Spleen (tissue), 7 donors: ENCODE measurements at regions not wholly inside any gene's neighbourhood (a gene's known extent, or its start where the extent isn't known, plus 50 kb on each side); places are given as distances from the start of the nearest gene placed in this dataset.

Experiments used
- POLR2A ChIP-seq, 3 donors: fragments of 450-650 bp; IDR thresholded peaks; one replicate each; pipeline ENCODE4 v1.5.1; 2017; ENCODE audit warnings: antibody characterized with exemption in 3 of 3, mild to moderate bottlenecking in 1 of 3
- TF ChIP-seq, protein P1 (sequence below), 11 experiments: fragments of 200-600 bp in 7 of 11; fragments of 450-650 bp in 4 of 11; sonication (generic) in 4 of 11; IDR thresholded peaks in 8 of 11; conservative IDR thresholded peaks in 3 of 11; 1 replicate in 7 of 11; 2 replicates in 4 of 11; pipeline versions ENCODE4 v1.4.0 to v1.8.0; 2016 to 2021; ENCODE audit warnings: antibody characterized with exemption in 11 of 11, inconsistent platforms in 4 of 11, mild to moderate bottlenecking in 1 of 11
- donor health status: DM: no; HTN: no; CAD: no; lungs with moderate emphysema.
- donor health status: DM: no; HTN: no; CAD: no.
- donor health status: DM: no; HTN: no; CAD: no.

DNA sequence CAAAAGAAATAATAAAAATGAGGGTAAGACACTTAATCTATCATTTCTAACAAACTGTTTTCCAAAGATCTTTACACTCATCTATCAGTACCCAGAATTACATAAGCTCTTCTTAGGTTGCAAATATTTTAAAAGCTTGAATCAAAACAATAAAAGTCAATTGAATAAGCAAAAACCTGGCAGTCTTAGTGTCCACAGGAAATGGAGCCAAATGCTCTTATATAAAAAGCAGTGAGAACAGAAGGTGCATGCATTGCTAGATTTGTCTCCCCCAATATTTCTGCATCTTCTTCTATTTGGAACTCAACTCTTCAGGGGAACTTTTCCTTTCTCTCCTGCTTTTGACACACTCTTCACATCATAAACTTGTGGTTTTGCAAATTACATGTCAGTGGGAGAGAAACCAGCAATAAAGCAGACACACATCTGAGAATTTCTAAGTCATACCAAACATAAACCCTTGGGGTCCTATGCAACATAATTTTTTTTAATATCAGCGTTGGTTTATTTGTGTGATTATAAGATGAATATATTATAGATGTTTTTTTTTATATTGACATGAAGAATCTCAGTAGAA, 343.9 kb upstream of the ACVR2A start:
- TF ChIP-seq POLR2A (IDR thresholded peaks at IDR 0.05) = no peak
- TF ChIP-seq, protein P1, sequence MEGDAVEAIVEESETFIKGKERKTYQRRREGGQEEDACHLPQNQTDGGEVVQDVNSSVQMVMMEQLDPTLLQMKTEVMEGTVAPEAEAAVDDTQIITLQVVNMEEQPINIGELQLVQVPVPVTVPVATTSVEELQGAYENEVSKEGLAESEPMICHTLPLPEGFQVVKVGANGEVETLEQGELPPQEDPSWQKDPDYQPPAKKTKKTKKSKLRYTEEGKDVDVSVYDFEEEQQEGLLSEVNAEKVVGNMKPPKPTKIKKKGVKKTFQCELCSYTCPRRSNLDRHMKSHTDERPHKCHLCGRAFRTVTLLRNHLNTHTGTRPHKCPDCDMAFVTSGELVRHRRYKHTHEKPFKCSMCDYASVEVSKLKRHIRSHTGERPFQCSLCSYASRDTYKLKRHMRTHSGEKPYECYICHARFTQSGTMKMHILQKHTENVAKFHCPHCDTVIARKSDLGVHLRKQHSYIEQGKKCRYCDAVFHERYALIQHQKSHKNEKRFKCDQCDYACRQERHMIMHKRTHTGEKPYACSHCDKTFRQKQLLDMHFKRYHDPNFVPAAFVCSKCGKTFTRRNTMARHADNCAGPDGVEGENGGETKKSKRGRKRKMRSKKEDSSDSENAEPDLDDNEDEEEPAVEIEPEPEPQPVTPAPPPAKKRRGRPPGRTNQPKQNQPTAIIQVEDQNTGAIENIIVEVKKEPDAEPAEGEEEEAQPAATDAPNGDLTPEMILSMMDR (IDR thresholded peaks at IDR 0.05 in 8 of 11, conservative IDR thresholded peaks at IDR 0.05 in 3 of 11) = no peak
